ENCODE measurements at regions not wholly inside any gene's neighbourhood (a gene's known extent, or its start where the extent isn't known, plus 50 kb on each side); places are given as distances from the start of the nearest gene placed in this dataset.
"Not testable (repeated sequence)": the region's sequence is repeated elsewhere in the genome, so short reads cannot be mapped to it uniquely, and the experiment has no call there.

GRCh38 chr15:20652914-20653313 lies 111.3 kb upstream of the GOLGA6L6 start:
- TF ChIP-seq CTCF (IDR thresholded peaks at IDR 0.05; ENCODE audit: control insufficient read depth, extremely low read depth, insufficient read depth): no peak
- DNase-seq (ENCODE audit: low read depth): no peak
- no peak overlapping the region for H3K4me3 ChIP-seq (ENCODE audit: low read depth, low read length)

- H3K4me3 ChIP-seq (ENCODE audit: low read depth, low read length); DNase-seq (ENCODE audit: low read depth): not testable (repeated sequence)
Measured at GRCh38 chr15:20648402-20648975, 106.9 kb upstream of the GOLGA6L6 start.

GRCh38 chr15:20646529-20647142 lies 105.0 kb upstream of the GOLGA6L6 start:
- no peak for DNase-seq (ENCODE audit: low read depth)
- H3K4me3 ChIP-seq (ENCODE audit: low read depth, low read length): no peak overlapping the region
- TF ChIP-seq CTCF (IDR thresholded peaks at IDR 0.05; ENCODE audit: control insufficient read depth, extremely low read depth, insufficient read depth): no peak

GRCh38 chr15:20645956-20646355 lies 104.4 kb upstream of the GOLGA6L6 start:
- no peak for TF ChIP-seq CTCF (IDR thresholded peaks at IDR 0.05; ENCODE audit: control insufficient read depth, extremely low read depth, insufficient read depth)

GRCh38 chr15:20644896-20645295 lies 103.3 kb upstream of the GOLGA6L6 start:
- TF ChIP-seq CTCF (IDR thresholded peaks at IDR 0.05; ENCODE audit: control insufficient read depth, extremely low read depth, insufficient read depth): no peak
- H3K4me3 ChIP-seq (ENCODE audit: low read depth, low read length): no peak overlapping the region

More at GRCh38 chr15:20645956-20646355, 104.4 kb upstream of the GOLGA6L6 start:
- DNase-seq (ENCODE audit: low read depth): peak; percentile 88
- H3K4me3 ChIP-seq (ENCODE audit: low read depth, low read length): no peak overlapping the region

GRCh38 chr15:20643829-20644425 lies 102.3 kb upstream of the GOLGA6L6 start:
- no peak overlapping the region for H3K4me3 ChIP-seq (ENCODE audit: low read depth, low read length)
- no peak for DNase-seq (ENCODE audit: low read depth)
- TF ChIP-seq CTCF (IDR thresholded peaks at IDR 0.05; ENCODE audit: control insufficient read depth, extremely low read depth, insufficient read depth): no peak

More at GRCh38 chr15:20644896-20645295, 103.3 kb upstream of the GOLGA6L6 start:
- no peak for DNase-seq (ENCODE audit: low read depth)

GRCh38 chr15:20643024-20643770 lies 101.6 kb upstream of the GOLGA6L6 start:
- TF ChIP-seq CTCF (IDR thresholded peaks at IDR 0.05; ENCODE audit: control insufficient read depth, extremely low read depth, insufficient read depth): 0 out of 2 replicates have a peak, but pooled peaks have one; percentile 3
- DNase-seq (ENCODE audit: low read depth): peak; percentile 93
- H3K4me3 ChIP-seq (ENCODE audit: low read depth, low read length): no peak overlapping the region
